ENCODE measurements at regions not wholly inside any gene's neighbourhood (a gene's known extent, or its start where the extent isn't known, plus 50 kb on each side); places are given as distances from the start of the nearest gene placed in this dataset.

DNA sequence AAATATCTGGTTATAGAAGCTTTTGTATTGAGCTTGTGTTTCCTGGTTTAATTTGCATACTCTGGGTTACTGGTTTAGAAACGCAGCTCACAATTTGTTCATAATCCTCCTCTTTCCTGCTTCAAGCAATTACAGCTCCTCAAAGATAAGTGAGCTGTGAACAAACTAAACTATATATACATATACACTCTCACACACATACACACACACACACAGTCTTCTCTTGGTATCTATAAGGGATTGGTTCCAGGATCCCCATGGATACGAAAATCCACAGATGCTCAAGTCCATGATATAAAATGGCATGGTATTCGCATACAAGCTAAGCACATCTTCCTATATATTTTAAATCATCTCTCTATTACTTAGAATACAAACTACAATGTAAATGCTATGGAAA is 510.9 kb upstream of the CDH18 start:
- TF ChIP-seq MYC (IDR thresholded peaks at IDR 0.05; ENCODE audit: low read depth, low read length): no peak
- TF ChIP-seq, protein P1, sequence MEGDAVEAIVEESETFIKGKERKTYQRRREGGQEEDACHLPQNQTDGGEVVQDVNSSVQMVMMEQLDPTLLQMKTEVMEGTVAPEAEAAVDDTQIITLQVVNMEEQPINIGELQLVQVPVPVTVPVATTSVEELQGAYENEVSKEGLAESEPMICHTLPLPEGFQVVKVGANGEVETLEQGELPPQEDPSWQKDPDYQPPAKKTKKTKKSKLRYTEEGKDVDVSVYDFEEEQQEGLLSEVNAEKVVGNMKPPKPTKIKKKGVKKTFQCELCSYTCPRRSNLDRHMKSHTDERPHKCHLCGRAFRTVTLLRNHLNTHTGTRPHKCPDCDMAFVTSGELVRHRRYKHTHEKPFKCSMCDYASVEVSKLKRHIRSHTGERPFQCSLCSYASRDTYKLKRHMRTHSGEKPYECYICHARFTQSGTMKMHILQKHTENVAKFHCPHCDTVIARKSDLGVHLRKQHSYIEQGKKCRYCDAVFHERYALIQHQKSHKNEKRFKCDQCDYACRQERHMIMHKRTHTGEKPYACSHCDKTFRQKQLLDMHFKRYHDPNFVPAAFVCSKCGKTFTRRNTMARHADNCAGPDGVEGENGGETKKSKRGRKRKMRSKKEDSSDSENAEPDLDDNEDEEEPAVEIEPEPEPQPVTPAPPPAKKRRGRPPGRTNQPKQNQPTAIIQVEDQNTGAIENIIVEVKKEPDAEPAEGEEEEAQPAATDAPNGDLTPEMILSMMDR (IDR thresholded peaks at IDR 0.05; ENCODE audit: low read depth, low read length): no peak
